GM21390 (cell line): ENCODE measurements at regions not wholly inside any gene's neighbourhood (a gene's known extent, or its start where the extent isn't known, plus 50 kb on each side); places are given as distances from the start of the nearest gene placed in this dataset.

Experiments used
- ATAC-seq: cut with Tn5 transposase; IDR thresholded peaks from one replicate; pipeline ENCODE4 v1.9.1; 2021; ENCODE audit not compliant: unreplicated experiment

DNA sequence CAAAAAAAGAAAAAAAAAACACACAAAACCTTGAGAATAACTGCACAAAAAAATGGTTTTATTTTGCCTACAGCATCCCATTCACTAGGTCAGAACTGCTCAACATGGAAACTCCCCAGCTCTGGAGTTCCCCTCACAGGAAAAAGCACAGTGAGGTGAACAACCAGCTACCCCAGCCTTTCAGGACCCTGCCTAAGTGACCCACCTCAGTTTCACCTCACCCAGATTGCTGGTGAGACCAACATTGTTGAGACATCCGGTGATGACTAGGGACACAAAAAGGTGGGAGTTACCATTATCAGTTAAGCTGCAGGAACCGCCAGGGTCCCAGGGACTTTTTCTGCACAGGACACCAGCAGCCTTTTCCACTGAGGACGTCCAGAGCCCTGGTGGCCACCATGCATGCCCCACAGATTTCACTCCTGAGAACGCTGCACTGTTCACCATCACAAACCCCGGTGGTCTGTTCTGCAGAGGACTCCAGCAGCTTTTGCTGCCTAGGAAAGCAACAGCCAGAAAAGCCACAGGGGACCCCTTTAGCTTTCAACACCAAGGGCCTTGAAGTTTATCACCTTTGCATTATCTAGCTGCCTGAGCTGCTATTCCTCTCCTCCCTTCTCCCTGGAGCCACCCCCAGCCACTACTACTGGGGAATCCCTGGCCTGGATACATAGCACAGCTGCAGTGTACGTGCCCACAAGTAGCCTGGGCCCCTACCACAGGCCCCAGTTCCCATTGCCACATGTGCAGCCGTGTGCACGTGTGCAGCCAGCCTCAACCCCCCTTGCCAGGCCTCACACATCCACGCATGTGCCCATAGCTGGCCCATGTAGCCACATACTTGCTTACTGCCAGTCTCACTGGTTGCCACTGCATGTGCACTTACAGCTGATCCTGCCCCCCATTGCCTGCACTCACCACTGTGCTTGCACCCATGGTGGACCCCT lies 62.5 kb upstream of the FAR2 start:
- ATAC-seq, result no peak

DNA sequence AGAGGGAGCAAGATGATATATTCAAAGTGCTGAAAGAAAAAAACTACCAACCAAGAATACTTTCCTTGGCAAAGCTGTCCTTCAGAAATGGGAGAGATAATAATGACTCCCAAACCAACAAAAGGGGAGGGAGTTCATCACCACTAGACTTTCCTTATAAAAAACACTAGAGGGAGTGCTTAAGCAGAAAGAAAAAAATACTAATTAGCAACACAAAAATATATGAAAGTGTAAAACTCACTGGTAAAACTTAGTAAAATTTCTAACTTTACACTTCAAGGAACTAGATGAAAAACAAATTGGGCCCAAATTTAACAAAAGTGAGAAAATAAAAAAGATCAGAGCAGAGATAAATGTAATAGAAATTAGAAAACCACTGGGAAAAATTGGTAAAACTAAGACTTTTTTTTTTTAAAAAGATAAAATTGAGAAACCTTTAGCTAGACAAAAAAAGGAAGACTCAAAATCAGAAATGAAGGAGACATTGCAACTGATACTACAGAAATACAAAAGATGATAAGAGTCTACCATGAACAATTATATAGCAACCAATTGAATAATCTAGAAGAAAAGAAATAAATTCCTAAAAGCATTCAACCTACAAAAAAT lies 60.4 kb upstream of the FAR2 start:
- no peak for ATAC-seq
